ENCODE measurements at regions not wholly inside any gene's neighbourhood (a gene's known extent, or its start where the extent isn't known, plus 50 kb on each side); places are given as distances from the start of the nearest gene placed in this dataset.
A peak's percentile ranks its signal among the peaks of the same experiment; 100 is the strongest.

GRCh38 chr2:104290566-104290891 lies 563.4 kb upstream of the POU3F3 start:
- no peak for DNase-seq (ENCODE audit: low read depth)

GRCh38 chr2:104312684-104313083 lies 541.2 kb upstream of the POU3F3 start:
- DNase-seq (ENCODE audit: low read depth): no peak

GRCh38 chr2:104318001-104318665 lies 535.8 kb upstream of the POU3F3 start:
- DNase-seq (ENCODE audit: low read depth): no peak

- DNase-seq (ENCODE audit: low read depth): no peak
These were observed 532.7 kb upstream of the POU3F3 start for GRCh38 chr2:104321116-104321795.

DNA sequence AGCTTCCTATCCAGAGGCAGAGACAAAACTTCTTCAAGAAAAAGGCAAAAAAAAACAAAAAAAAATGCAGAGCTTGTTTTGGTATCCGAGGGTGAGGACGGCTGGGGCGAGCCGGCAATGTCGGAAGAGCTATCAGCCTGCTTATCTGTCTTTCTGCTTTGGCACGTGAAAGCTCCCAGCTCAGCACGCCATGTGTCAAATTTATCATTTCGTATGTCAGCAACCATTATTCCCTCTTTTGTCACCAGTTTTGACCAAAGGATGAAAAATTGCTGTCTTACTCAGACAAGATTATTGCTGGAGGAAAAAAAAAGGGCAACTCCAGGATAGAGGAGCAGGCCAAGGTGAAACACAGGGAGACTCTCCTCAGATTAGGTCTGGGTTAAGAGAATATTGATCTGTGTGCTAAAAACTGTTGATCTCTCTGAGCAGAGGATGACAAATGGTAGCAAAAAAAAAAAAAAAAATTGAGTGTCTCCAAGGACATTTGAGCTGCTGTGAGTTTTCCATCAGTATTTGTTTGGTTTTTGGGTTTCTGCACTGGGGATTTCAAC lies 532.0 kb upstream of the POU3F3 start:
- DNase-seq (ENCODE audit: low read depth): no peak

- peak; percentile 39 for DNase-seq (ENCODE audit: low read depth)
These were observed 521.2 kb upstream of the POU3F3 start for GRCh38 chr2:104332731-104333130.

- DNase-seq (ENCODE audit: low read depth): no peak
These were observed 516.0 kb upstream of the POU3F3 start for GRCh38 chr2:104337869-104338268.

DNA sequence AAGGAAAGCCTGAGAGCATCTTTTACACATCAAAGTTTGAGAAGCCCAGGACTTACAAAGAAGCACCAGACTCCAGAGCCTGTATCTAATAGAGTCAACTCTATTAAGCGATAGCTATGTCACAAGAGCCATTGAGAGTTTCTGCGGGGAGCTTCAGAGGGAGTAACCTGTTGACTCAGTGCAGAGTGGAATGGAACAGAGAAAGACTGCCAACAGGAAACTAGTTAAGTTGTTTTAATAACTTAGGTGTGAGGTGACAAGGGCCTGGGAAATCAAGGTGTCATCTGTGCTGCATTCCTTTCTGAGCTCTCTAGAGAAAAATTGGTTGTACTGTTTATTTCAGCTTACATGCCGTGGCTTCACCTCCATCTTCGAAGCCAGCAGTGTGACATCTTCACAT lies 513.8 kb upstream of the POU3F3 start:
- DNase-seq (ENCODE audit: low read depth): no peak

GRCh38 chr2:104340879-104341828 lies 512.8 kb upstream of the POU3F3 start:
- no peak for DNase-seq (ENCODE audit: low read depth)

GRCh38 chr2:104344306-104344705 lies 509.6 kb upstream of the POU3F3 start:
- DNase-seq (ENCODE audit: low read depth): no peak

DNA sequence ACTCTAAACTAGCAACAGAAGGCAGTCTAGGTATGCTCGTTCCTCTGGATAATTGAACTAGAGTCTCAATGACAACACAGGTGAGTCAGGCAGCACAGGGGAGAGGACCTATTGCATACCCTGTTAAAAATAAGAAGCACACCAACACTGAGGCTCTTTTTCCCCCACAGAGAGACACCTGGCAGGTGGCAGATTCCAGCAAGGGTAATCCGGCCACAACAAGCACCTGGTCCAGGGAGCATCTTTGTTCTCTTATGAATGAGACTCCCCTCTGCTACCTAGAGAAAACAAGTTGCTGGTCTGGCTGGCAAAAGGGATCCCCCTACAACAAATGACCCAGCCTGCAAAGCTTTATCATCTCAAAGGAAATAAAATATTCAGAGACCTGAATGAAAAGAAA lies 508.9 kb upstream of the POU3F3 start:
- no peak for DNase-seq (ENCODE audit: low read depth)

DNA sequence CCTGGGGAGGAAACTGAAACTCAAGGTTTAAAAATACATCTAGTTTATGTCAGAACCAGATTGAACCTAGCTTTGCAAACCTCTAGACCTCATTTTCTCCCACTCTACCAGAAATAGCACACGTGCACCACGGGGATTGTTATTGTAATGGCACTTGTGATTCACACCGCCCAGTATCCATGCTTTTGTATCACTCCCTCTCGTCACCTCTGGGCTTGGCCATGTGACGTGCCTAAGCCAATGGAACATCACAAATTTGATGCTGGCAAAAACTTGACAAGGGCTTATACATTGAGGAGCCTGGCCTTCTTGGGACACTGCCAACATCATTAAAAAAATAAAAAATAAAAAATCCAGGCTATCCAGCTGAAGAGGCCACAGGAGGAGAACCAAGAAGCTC lies 495.8 kb upstream of the POU3F3 start:
- no peak for DNase-seq (ENCODE audit: low read depth)

GRCh38 chr2:104361414-104361813 lies 492.5 kb upstream of the POU3F3 start:
- no peak for DNase-seq (ENCODE audit: low read depth)

DNA sequence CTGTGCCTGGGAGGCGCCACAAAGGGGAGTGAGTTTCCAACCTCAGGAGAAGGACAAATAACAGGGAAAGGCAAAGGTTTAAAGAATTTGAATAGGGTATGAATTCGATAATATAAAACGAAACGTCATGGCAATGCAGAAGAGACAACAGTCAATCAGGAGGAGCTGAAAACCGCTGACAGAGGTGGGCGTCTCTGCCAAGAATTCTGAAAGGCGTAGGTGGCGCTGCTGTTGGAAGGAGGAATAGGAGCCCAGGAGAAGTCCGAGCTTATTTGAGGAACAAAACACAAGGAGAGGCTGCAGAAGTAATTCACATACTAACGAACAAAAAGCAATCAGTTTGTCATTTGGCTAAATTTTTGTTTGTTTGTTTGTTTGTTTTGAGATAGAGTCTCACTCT lies 485.8 kb upstream of the POU3F3 start:
- no peak for DNase-seq (ENCODE audit: low read depth)

- no peak for DNase-seq (ENCODE audit: low read depth)
These were observed 482.7 kb upstream of the POU3F3 start for GRCh38 chr2:104371087-104371781.

DNA sequence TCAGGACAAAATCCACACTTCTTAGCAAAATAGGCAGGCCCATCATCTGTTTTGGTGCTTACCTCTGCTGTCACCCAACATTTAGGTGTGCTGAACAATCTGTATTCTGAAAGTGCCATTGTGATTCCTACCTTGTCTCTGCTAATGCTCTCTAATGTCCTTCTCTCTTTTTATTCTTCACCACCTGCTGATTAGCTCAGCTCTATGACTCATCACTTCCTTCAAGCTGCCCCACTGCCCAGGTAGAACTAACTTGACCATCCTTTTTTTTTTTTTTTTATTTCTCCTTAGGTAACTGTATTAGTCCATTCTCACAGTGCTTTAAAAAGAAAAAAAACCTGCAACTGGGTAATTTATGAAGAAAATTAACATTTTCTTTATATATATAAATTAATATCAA lies 478.7 kb upstream of the POU3F3 start:
- DNase-seq (ENCODE audit: low read depth): no peak

DNA sequence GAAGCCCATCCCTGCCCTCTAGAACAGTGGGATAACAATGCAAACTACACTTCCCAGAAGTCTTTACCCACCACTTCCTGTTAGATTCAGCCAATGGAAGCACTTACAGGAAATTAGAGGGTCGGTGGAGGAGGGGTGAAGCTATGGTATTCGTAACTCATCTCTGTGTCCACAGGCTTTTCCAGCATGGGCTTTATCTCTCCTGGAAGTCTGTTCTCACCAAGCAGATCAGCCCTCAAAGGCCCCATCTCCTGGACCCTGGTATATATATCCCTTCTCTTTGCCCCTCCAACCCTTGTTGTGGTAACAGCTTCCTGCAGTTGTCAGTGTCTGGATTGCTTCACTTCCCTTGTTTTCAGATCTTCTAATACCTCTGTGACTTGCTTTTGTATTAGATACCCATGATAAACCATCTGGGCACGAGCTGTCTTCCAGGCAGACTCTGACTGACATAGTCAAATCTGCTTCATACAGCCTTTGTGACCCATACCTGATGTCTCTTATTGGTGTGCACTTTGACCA lies 475.0 kb upstream of the POU3F3 start:
- DNase-seq (ENCODE audit: low read depth): peak; percentile 36

DNA sequence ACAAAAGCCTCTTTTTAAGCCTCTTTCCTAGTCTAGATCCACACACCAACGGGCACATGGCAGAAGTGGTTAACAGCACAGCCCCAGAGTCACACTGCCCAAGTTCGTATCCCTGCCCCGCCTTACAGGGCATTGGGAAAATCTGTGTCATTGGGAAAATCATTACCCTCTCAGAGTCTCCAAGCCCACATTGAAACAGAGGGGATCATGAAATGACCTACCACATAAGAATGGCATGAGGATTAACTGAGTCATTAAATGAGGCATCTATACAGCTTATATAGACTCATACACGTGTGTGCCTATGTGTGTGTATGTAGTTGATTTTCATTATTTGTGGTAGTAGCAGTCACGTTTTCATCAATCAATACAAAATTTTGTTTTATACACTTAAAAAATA lies 469.0 kb upstream of the POU3F3 start:
- DNase-seq (ENCODE audit: low read depth): no peak

DNA sequence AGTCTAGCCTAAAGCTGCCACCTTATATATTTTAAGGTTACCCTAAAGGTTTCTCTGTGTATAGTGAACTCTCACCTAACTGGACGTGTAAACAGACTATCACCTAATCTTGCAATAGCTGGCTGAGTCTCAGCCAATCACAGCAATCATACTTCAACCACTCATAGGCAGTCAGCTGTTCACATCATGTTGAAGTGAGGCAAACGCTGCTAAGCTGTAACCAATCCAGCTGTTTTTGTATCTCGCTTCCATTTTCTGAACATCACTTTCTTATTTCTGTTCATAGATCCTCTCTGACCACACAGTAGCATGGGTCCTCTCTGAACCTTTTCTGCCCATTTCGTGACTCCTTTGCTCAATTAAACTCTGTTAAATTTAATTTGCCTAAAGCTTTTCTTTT lies 468.2 kb upstream of the POU3F3 start:
- DNase-seq (ENCODE audit: low read depth): no peak

GRCh38 chr2:104388296-104388695 lies 465.6 kb upstream of the POU3F3 start:
- DNase-seq (ENCODE audit: low read depth): no peak

- DNase-seq (ENCODE audit: low read depth): no peak
These were observed 451.1 kb upstream of the POU3F3 start for GRCh38 chr2:104402825-104403224.

Measured in HT1080 (cell line).